NCI-H446 (cell line): ENCODE measurements at regions not wholly inside any gene's neighbourhood (a gene's known extent, or its start where the extent isn't known, plus 50 kb on each side); places are given as distances from the start of the nearest gene placed in this dataset.

Experiments used
- DNase-seq, 2 experiments: peaks; one replicate each; lab custom pipeline; 2025; lab: John Stamatoyannopoulos, UW

DNA sequence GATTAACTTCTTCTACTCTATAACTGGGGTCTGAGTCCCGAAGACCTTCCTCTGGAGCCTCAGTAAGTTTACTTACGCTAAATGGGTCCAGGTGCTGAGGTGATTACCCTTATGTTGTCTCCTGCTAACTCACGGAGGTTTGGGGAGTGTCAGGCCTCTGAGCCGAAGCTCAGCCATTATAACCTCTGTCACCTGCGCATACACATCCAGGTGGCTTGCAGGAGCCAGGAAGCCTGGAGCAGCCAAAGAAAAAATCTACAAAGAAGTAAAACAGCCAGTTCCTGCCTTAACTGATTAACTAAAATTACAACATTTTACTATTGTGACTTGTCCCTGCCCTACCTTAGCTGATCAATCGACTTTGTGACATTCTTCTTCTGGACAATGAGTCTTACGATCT, 350.7 kb downstream of the GLRX3 start:
- DNase-seq = no peak

DNA sequence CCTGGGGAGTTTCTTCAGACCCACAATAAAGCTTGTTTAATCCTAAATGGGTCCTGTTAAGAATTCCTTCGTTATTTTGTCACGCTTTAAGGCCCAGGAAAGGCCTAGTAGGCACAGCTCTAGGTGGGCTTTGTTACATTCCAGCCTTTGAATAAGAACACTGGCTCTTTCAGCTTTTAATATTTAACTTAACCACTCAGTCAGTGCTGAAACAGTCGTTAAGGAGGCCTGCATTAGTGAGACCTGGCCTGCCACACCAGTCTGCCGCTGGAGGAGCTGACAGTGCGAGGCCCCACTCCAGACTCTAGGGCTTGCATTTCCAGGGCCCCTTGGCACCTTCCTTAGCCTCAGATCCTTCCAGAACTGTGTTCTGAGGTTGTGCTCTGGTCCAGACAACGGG, 351.4 kb downstream of the GLRX3 start:
- DNase-seq = no peak

DNA sequence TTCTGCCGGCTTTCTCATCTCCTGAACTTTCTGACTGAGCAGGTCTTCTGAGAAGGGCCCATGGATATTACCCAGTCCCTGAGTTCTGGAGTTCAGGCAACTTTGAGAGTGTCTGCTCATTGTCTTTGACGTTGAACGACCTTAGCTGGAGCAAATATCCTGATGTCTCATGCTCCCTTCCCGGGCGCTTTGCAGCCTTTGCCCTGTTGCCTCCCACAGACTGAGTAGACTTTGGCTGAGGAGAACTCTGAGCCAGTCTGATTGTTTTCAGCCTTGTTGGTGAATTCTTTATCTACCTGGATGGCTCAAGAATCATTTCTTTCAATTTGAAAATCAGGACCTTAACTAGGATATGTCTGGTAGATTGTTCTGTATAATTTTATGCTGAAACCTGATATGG, 353.7 kb downstream of the GLRX3 start:
- no peak for DNase-seq

DNA sequence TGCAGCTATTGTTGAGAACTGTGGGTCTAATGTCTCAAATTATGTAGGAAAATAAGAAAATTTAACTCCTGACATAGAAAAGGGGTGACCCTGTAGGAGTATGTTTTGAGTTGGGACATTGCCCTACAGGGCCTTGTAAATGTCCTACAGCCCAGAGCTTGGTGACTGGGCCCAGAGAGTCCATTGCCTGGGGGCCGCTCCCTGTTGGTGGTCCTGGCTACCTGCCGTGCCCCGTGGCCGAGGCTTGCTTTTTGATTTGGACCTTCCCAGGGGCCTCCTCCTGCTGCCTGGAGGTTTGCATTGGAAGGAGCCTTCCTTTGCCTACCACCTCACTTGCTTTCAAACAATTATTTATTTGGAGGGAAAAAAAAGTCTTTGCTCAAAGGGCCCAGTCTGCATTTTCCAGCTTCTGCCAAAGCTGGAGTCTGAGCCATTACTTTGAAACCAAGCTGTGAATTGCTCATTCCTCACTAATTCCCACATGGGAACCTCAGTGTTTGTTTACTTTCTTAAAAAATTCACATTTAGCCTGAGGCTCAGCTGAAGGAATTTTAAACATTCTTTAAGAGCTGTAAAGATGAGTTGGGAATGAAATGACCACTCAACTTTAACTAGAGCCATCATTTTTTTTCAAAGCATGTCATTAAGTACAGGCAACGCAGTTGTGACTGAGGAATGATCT, 355.0 kb downstream of the GLRX3 start:
- DNase-seq = no peak

DNA sequence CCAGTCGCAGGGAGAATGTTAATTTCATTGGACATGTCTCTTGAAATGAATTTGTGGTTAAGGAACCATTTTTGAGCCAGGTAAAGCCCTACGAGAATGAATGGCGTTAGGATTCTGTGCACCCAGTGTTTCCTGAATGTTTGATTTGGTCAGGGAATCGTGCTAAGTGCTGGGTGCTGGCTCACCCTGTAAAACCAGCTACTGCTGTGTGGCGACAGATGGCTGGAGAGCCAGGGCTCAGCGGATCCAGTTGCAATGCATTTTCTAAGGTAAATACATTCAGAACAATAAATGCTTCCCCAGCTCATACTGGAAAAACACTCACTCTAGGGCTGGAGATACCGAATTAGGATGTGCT, 355.5 kb downstream of the GLRX3 start:
- DNase-seq = no peak

DNA sequence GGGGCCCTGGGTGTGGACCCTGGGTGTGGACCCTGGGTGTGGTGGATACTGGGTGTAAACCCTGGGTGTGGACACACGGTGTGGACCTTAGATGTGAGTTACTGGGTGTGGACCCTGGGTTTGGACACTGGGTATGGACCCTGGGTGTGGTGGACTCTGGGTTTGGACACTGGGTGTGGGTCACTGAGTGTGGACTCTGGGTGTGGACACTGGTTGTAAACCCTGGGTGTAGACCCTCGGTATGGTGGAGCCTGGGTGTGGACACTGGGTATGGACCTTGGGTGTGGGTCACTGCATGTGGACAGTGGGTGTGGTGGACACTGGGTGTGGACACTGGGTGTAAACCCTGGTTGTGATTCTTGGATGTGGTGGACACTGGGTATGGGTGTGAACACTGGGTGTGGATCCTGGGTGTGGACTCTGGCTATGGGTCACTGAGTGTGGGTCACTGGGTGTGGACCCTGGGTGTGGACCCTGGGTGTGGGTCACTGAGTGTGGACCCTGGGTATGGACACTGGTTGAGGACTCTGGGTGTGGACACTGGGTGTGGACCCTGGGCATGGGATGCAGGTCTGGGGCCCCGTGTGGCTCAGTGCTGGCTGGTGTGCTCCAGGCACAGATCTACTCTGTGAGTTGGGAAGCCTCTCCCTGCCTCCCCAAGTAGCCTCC, 356.2 kb downstream of the GLRX3 start:
- no peak for DNase-seq

DNA sequence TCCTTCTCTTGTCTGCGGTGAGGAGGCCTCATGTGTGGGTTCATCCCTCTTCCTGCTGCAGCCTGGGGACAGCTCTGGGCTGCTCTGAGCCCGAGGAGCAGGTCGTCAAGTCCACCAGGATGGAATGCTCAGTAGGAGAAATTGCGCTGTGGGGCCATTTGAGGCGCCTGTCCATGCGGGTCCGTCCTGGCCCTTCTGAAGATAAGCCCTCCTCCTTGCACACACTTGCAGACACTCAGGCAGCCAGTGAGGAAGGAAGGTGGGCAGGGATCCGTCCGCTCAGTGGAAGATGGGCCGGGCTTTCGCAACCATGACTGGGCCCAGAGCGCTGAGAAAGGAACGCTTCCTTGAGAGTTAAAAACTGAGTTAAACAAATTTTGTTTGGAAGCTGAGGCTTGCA, 356.8 kb downstream of the GLRX3 start:
- DNase-seq = no peak

DNA sequence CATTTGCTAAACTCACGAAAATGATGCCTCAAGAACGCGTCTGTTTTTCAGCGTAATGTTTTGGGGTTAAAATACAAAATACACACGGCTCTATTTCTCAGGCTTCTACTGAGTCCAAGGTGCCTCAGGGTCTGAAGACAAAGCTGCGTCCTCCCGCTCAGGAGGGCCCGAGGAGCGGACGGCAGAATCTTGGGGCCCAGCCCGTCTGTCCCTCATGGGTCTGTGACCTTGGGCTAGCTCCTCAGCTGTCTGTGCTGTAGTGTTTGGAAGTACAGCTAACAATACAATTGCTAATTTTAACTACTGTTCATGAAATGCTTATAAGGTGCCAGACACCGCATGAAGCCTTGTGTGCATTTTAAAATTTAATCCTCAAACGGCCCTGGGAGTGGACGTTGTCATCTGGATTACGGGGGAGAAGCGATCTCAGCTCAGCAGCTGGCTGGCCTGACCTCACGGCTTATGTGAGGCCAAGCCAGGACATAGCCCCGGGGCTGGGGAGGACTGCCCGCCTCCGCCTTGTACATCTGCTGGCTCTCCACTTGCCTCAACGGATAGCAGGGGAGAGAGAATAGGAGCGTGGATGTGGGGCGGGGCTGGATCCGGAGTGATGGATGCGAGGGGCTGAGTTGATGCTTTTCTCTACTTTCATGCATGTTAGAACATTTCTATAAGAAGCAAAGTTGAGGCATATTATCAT, 357.4 kb downstream of the GLRX3 start:
- DNase-seq = no peak

DNA sequence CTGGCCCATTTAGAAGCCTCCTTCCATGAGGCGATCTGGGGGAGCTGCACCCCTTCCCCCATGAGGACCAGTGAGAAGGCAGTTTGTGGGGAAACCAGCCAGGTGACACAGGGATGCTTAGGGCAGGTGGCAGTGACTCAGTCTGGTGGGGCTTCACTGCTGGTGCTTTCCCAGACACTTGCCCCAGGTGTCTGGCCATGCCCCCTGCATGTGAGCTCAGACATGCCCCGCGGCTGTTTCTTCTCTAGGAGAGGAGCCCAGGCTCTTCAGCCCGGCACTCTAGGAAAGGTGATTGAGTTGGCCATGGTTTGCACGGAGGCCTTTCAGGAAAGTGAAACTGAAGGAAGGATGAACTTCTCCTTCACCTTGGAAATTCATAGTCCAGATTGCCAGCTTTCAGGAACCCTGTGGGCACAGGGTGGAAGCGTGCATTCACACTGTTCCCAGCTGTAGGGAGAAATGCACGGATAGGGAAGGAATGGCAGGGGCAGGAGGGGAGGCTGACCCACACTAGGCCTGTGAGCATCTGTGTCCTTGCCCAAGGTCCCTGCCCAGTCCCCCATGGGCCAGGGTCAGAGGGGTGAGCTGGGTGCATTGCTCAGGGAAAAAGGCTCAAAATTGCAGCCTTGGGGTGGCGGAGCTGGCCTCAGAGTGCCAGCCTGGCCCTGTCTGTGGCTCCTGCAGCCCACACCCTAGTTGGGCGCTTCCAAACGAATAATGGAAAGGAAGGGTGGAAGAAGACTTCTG, 359.1 kb downstream of the GLRX3 start:
- no peak for DNase-seq

DNA sequence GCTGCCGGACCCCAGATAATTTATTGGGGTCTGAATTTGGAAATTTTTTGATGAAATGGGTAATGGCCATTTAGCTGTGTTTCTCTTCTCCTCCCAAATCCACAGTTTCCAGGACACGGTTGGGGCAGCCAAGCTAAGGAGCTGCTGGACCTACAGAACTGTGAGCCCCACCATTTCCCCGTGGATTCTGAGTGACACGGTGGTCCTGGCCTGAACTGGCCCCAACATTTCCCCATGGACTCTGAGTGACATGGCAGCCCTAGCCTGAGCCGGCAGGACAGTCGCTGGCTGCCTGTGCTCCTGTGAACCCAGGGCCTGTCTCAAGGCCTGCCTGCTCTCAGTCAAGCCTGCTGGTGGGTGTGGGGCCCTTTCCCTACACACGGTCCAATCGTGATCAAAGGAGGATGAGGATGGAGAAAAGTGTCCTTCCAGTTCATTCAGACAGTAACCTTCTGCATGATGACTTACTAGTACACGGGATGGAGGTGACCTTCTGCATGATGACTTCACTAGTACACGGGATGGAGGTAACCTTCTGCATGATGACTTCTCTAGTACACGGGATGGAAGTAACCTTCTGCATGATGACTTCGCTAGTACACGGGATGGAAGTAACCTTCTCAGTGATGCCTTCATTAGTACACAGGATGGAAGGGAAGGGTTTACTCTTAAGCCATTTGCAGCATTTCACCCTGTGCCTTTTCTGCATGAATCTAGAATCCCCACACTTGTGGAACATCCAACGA, 359.9 kb downstream of the GLRX3 start:
- DNase-seq = peak in 1 of 2 experiments; percentile 0

DNA sequence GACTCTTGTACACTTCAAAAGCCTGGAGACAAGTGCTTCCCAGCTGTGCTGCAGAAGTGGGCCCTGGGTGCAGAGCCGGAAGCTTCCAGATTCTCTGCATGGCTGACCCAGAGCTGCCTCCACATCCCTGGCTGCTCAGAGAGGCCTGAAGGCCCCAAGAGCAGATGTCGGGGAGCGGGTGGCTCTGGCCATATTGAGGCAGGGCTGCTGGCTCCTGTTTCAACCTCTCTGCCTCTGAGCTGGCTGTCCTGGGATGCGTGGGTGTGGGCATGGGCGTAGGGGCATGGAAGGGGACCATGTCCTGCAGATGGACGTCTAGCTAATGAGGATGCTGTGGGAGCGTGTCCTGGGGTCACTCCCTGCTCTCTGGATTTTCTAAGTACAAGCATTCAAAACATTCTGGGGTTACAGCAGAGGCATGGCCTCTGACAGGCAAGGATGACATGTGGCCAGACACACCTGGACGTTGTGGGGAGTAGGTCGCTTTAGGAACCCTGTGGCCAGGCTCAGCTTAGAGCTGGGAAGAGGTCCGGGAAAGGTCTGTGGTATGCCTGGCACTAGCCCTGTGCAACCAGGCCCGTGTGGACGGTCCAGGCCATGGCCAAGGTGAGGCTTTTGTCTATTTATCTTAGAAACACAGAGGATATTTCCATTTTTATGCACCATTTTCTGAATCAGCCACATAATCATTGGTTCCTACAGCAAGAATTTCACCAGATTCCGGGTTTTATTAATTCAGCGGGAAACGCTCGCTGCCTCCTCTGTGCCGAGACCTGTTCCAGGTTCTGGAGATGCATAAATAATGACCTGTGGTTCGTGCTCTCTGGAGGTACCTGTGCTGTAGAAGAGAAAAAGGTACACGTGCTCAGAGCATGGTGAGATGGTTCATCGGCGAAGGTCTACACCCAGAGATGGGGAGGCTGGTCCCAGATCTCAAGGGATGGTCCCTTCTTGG, 361.1 kb downstream of the GLRX3 start:
- DNase-seq = no peak

DNA sequence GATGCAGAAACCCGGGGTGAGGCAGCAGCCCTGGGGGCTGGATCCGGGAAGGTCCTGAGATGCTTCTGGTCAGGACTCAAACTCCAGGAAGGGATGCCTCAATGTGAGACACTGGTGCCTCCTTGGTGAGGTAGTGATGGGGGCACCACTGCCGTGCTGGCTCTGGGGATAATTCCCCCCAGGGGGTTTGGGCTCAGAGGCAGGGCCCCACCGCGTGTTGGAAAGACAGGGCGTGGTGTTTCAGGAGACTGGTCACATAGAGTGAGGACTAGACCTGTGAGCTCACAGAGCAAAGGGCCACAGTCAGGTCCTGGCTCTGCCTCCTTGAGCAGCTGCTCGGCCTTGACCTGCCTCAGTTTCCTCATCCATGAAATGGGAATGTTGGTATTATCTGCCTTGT, 361.9 kb downstream of the GLRX3 start:
- no peak for DNase-seq

DNA sequence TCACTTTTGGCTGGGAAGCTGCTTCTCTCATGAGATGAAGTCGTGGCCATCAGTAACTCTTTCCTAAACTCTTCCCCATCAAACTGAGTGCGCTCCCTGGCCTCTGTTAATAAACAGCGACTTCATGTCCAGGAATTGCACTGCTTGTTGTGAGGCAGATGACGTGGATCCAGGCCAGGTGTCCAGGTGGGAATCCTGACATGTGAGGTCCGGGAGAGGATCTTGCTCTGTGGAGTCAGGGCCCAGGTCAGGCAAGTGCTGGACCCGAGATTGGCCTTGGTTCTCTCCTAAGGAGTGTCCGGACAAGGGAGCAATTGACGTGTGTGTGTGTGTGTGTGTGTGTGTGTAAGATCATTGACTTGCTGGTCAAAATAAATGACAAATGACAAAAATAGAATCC, 362.7 kb downstream of the GLRX3 start:
- no peak for DNase-seq

DNA sequence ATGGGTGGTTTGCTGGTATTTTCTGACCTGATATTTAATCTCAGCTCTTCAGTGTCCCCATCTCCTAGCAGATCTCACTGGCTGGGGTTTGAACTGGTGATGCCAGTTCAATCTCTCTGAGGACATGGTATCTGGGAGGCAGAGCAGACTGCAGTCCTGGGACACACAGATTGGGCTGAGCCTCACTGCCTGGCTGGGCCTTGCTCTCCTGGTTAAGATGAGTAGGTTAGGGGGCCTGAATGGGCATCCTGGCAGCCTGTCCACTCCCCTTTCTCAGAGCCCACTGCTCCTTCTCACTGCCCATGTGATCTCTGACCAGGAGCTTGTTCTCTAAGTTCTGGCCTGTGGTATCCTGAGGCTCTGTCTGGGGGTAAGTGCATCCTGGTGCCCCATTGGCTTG, 363.4 kb downstream of the GLRX3 start:
- no peak for DNase-seq

DNA sequence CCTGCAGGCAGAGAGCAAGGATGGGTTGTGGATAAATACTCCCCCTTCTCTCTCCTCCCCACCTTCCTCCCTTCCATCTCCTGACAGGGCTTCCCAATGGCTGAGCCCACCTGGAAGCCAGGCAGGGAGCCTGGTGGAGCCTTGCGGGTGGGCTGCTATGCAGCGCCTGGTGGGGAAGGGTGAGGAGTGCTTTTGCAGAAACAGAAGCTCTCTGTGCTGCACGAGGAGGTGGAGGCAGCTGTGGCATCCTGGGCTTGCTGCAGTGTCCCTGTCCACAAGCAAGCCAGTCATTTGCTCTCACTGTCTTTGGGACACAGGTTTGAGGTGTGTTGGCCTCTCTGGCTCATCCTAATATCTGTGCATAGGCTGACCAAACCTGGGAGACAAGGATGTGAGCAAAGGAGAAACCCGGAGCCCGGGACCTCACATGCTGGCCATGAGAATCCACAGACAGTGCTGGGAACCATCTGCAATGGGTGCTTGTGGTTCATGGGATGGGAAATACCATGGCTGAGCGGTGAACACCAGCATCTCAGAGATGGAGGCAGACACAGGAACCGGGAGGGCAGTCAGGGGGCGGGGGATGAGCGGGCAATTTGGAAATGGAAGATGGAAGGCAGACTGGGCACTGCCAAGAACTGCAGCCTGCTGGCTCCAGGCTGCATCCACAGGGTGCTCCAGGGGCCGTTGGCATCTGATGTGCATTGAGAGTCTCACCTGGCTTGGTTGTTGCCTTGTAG, 364.2 kb downstream of the GLRX3 start:
- DNase-seq = no peak

DNA sequence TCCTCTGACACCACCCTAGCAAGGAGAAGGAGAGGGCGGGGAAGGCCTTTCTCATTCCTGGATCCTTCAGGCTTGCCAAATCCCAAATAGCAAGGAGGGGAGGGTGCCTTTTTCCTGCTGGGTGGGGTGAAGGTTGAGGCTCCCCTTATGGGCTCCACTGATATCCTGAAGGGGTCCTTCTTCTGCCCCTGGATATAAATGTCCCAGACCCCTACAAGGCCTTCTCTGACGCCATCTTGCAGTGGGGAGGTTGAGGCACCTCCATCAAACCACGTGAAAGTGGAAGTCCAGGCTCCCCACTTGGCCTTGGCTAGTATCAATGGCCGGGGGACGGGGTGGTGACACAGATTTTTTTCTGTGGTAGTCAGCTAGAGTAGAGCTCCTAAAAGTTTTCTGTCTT, 371.3 kb downstream of the GLRX3 start:
- DNase-seq = no peak

DNA sequence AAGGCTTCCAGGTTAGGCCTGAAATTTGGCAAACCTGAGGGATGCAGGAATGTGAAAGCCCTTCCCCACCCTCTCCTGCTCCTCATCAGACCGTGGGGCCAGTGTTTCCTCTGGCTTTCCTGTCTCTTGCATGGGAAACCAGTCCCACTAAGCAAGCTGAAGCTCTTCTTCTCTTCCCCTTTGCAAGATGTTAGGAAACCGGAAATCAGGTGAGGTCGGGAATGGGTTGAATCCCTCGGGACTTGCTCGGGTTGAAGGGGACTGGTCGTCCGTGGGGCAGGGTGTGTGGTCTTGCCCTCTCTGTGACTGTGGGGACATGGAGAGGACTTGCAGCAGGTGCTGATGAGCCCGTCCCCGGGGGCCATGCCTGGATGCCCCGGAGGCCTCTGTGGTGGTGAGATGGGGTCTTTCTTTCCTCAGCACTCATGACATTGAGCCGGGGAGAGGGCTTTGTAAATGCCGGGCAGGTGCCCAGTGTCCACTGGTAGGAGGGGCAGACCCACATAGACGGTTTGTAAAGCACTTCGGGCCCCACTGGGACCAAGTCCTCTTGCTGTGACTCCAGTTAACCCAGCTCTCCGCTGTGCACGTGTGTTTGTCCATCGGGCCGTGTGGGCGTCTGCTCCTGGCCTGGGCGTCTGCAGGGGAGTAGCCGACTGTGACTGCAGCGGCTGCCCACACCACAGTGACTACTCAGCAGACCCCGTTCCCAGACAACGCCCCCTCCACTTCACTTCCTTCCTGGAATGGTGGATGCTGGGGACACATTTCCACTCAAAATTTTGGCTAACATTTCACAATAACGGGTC, 373.9 kb downstream of the GLRX3 start:
- DNase-seq = no peak

DNA sequence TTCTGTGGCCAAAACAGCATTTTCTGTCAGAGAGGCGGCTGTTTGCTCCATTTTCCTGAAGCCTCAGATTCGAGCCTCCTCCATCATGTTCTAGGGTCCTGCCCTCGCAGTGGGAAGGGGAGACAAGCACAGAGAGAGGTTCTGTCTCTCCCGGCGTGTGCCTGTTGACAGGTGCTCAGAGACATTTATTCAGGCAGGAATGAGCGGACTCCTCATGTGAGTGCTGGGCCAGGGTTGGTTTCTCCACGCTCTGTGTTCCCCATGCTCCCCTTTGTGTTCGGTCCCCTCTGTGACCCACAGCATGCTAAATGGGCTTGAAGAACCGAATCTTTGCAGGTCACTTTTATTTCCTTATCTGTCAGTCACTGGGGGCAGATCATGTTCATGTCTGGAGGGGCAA, 374.6 kb downstream of the GLRX3 start:
- no peak for DNase-seq

DNA sequence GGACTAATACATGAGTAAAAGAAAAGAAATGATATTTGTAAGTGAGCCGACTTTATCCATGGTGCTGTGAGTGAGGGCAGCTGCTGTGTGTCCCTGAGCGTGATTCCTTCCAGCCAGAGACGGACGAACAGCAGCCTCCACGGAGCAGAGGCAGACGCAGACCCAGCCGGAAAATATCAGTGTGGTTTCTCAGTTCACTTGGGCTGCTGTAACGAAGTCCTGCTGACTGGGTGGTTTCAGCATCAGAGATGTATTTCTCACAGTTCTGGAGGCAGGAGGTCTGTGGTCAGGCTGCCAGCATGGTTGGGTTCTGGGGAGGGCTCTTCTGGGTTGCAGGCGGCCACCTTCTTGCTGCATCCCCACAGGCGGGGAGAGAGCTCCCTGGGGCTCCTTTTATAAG, 375.6 kb downstream of the GLRX3 start:
- DNase-seq = no peak
